Neural progenitor cell (in vitro differentiated cells): ENCODE measurements at regions not wholly inside any gene's neighbourhood (a gene's known extent, or its start where the extent isn't known, plus 50 kb on each side); places are given as distances from the start of the nearest gene placed in this dataset.

Experiments
- EZH2 ChIP-seq: fragments of 200-600 bp; sonication (generic); IDR thresholded peaks from 2 replicates; pipeline ENCODE4 v1.6.1; 2017; ENCODE audit warnings: antibody characterized with exemption, mild to moderate bottlenecking, moderate library complexity
- TF ChIP-seq, protein P1 (sequence below): fragments of 200-600 bp; sonication (generic); IDR thresholded peaks from 2 replicates; pipeline ENCODE4 v1.5.1; 2017; ENCODE audit warnings: antibody characterized with exemption, mild to moderate bottlenecking

DNA sequence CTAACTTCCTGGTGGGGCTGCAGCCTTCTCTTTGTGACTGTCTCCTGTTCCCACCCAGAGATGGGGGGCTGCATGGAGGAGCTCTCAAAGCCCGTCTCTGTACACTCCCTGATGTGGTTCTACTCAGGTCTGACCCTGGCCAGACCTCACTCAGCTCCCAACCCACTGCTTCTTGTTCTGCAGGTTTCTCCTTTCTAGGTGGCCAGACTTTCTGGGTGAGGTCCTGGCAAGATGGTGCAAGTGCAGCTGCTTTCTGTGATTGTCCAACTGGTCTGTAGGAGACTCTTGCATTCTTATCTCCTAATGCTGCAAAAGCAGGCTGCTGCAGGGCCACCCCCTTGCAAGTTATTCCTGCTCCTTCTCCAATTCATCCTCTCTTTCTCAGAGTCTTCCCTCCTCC lies 77.4 kb upstream of the XCR1 start:
- TF ChIP-seq EZH2 = no peak
- TF ChIP-seq, protein P1, sequence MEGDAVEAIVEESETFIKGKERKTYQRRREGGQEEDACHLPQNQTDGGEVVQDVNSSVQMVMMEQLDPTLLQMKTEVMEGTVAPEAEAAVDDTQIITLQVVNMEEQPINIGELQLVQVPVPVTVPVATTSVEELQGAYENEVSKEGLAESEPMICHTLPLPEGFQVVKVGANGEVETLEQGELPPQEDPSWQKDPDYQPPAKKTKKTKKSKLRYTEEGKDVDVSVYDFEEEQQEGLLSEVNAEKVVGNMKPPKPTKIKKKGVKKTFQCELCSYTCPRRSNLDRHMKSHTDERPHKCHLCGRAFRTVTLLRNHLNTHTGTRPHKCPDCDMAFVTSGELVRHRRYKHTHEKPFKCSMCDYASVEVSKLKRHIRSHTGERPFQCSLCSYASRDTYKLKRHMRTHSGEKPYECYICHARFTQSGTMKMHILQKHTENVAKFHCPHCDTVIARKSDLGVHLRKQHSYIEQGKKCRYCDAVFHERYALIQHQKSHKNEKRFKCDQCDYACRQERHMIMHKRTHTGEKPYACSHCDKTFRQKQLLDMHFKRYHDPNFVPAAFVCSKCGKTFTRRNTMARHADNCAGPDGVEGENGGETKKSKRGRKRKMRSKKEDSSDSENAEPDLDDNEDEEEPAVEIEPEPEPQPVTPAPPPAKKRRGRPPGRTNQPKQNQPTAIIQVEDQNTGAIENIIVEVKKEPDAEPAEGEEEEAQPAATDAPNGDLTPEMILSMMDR = no peak
